ENCODE measurements at regions not wholly inside any gene's neighbourhood (a gene's known extent, or its start where the extent isn't known, plus 50 kb on each side); places are given as distances from the start of the nearest gene placed in this dataset.

DNA sequence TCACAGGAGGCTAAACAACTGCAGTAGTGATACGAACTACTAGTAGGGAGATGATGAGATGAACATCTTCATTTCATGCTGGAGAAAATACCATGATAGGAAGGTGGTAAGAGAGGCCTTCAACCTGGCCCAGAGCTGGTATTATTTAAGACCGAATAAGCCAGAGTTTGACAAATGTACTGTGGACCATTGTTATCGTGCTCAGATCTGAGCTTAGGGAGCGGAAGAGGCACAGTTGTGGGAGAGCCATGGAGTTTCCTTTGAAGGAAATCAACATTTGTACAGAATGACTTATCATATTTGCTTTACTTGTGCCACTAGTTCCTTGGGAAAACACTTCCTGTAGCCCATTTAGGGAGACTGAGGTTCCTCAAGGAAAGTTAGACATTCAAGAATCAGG is 260.6 kb upstream of the TNP1 start:
- H3K4me3 ChIP-seq: no peak overlapping the region
- no peak overlapping the region for H3K27ac ChIP-seq

DNA sequence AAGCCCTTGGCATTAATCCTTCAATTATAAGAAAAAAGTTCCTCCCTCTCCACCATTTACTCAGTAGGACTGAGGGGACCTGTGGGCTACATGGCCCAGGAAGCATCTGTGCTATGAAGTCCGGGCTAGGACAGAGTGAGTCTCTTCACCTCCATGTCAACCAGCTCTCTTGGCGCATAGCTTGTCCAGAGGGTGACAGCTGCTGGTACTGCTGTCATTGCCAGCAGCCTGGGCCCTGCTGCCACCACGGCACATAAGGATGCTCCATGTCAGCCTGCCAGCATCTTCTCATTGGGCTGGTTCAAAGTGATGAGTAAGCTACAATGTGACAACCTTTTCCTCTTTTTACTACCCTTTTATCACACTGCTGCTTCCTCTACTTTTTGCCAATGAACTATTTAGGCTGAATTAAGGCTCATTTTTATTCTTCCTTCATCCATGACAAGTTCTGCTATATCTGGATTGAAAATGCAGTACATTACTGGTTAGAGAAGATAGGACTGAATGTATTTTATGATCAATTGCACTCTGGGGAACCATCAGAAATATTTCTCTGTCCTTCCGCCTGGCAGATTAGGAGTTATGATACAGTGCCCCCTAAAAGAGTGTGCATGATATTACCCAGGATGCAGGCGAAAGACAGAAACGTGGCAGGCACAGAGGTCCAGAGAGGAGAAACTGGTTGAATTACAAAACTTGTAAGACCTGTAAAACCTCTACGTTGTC is 258.9 kb upstream of the TNP1 start:
- Histone ChIP-seq H3K4me3 (no peak overlapping the region), H3K27ac (no peak overlapping the region)

DNA sequence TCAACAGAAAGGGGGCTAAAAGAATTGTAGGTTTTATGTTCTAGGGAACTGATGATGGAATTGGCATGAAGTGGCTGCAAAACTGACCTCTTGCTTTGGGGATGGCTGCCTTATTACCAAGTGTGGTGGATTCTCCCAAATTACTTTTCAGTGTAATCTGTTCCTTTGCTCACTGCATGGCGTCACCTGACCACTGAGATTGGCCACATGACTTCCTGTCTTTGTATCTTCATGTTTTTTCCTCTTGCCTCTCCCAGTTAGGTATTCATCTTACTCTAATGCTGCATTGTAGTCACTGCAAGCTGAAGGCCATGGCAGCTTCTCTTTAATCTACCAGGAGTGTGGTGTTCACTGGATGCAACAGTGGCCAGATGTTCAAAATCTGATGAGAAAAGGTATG is 257.7 kb upstream of the TNP1 start:
- Histone ChIP-seq H3K4me3 (no peak overlapping the region), H3K27ac (no peak overlapping the region)

DNA sequence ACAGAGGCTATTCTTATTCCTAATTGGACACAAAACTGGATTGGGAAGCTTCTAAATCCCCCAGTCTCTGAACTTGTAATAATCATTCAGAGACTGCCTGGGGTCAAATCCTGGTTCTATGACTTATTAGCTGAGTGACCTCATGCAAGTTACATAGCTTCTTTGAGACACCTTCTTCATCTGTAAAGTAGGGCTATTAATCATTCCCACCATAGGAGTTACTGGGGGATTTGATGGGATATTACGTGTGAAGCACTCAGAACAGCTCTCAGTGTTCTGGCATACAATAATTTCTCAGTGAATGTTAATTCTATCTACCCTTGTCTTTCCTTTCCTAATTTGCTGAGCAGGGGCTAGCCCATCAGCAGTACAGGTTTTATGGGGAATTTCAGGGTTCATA is 256.7 kb upstream of the TNP1 start:
- Histone ChIP-seq H3K27ac (no peak overlapping the region), H3K4me3 (no peak overlapping the region)

DNA sequence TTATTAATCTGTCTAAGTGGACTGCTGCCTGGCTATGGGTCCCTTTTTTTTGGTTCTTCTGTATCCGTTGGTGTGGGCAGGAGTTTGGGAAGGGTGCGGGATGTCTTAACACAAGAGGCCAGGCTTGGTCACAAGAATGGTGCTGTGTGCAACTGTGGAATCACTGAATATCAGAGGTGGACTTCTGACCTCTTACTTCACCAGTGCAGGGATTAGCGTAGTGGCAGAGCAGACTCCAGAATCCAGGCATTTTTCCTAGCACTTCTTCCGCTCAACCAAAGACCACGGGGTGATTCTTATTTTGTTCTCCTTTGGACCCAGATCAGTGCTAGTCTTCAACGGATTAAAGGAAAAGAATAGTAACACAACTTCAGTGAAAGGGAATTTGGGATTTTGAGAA is 254.3 kb upstream of the TNP1 start:
- Histone ChIP-seq H3K4me3 (no peak overlapping the region), H3K27ac (no peak overlapping the region)

DNA sequence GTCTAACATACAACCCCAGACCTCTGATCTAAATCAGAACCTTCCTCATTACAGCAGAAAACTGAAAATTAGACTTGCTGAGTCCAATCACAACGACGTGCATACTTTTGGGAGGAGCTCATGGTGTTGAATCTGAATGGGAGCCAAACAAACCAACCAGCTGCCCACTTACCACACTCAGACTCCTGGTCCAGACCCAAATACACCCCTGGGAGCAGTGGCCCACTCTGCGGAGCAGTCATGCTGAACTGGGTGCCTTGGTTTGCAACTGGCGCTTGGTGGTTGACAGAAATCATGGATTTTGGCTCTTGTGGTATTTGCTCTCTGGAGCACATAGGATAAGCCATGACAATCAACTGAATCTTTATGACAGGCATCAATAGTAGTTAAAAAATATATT is 253.6 kb upstream of the TNP1 start:
- H3K27ac ChIP-seq: no peak overlapping the region
- no peak overlapping the region for H3K4me3 ChIP-seq

DNA sequence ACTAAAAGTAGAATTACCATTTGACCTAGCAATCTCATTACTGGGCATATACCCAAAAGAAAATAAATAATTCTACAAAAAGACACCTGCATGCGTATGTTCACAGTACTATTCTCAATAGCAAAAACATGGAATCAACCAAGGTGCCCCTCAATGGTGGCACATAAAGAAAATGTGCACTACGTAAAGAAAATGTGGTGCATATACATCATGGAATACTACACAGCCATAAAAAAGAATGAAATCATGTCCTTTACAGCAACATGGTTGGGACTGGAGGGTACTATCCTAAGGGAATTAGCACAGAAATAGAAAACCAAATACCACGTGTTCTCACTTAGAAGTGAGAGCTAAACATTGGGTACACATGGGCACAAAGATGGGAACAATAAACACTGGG is 250.7 kb upstream of the TNP1 start:
- H3K27ac ChIP-seq: no peak overlapping the region
- no peak overlapping the region for H3K4me3 ChIP-seq

DNA sequence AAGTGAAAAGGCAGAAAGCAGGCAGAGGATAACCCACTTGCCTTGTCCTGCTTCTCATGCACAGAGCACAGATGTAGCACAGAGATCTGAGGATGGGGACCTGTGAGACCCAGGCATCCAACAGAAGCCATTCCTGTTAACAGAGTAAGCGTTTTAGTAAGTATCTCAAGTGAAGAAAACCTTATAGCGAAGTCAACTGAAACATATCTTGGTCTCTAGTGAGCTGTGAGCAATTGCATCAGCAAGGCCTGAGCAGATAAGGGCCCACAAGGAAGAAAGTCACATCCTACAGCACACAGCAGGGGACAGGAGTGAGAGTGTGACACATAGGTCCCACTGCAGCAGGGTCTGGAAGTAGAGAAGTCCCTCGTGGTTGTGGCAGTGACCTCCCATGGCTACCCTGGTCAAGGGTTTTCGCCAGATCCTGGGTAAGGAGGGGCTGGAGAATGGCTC is 248.7 kb upstream of the TNP1 start:
- Histone ChIP-seq H3K27ac (no peak overlapping the region), H3K4me3 (no peak overlapping the region)

DNA sequence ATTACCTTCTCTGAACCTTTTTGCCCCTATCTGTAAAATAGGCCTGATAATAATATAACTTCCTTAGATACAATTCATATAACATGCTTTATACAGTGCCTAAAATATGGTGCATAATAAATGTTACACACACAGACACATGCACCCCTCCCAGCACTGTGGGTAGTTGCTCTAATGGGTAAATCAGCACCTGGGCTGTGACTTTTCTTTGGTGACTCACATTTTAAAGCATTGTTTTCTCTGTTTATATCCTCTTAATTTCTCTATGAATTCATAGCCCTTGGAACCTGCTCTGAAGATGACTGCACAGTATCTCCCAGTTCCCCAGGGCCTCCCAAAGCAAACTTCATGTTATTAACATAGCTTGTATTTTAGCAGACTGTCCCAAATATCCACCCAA is 248.2 kb upstream of the TNP1 start:
- Histone ChIP-seq H3K4me3 (no peak overlapping the region), H3K27ac (no peak overlapping the region)

DNA sequence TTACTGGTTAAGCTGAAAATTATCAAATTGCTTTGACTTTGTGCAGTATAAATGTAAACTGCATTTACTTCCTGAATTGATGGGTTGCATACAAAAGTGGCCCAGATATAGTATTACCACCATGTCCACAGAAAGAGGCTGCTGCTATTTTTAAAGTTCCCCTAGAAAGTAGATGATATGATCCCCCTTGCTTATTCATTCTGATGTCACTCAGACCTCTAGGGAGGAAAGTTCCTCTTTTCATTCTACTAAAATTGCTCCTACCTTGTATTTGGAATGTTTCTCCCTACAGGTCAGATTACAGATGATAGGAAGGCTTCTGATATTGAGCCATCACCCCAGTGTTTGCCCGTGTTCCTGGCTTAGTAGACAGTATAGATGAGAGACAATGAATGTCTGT is 247.6 kb upstream of the TNP1 start:
- Histone ChIP-seq H3K4me3 (no peak overlapping the region), H3K27ac (no peak overlapping the region)

DNA sequence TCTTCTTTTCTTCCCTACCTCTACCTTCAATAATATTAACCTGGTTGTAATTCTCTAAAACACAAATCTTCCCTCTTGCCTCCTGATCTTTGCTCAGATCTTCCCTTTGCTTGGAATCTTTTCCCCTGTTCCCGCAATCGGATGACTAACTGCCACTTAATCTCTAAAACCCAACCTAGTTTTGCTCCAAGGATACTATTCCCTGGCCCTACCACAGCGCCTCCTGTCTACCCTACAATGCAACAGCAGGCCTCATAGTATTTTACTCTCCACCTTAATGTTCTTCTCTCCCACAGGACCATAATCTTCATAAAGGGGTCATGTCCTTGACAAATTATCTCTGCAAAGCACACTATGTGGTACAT is 246.8 kb upstream of the TNP1 start:
- Histone ChIP-seq H3K27ac (peak overlapping the region in 3 of 21 experiments; percentile 16 to 53 (median 43)), H3K4me3 (no peak overlapping the region)

DNA sequence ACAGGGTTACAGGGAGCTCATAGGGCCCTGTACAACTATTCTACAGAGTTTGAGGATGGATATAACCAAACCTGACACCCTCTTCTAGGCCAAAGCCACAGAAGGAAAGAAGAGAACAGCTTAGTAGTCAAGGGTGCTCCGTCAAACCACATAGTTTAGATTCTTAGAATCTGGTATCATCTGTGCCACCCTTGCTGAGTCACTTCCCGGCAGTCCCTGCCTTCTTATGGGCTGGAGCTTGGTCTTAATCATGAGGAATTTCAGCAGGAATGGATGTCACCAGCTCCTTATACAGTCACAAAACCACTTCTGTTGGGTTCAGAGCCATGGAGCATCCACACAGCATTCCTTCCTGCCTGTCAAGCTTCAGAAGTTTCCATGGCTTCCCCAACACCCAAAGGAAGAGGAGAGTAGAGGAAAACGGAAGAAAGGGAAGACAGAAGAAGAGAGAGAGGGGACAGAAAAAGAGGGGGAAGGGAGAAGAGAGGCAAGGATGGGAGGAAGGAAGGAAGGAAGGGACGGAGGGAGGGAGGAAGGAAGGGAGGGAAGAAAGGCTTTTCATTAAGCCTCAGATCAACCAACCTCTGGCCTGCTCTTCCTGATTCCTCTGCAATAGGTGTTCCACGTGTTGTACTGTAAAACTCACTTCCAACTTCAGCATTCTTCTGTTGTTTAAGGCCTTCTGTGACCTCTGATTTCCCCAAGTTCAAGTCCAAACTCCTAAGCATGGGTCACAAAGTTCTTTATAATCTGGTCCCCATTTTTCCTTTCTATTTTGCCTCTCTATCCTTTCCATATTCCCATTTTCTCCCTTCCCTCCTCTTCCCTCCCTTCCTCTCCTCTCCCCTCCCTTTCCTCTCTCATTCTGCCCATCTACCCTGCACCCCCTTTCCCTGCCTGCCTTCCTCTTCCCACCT is 246.1 kb upstream of the TNP1 start:
- H3K4me3 ChIP-seq: no peak overlapping the region
- peak overlapping the region in 7 of 21 experiments; percentile 7 to 60 (median 43) for H3K27ac ChIP-seq

DNA sequence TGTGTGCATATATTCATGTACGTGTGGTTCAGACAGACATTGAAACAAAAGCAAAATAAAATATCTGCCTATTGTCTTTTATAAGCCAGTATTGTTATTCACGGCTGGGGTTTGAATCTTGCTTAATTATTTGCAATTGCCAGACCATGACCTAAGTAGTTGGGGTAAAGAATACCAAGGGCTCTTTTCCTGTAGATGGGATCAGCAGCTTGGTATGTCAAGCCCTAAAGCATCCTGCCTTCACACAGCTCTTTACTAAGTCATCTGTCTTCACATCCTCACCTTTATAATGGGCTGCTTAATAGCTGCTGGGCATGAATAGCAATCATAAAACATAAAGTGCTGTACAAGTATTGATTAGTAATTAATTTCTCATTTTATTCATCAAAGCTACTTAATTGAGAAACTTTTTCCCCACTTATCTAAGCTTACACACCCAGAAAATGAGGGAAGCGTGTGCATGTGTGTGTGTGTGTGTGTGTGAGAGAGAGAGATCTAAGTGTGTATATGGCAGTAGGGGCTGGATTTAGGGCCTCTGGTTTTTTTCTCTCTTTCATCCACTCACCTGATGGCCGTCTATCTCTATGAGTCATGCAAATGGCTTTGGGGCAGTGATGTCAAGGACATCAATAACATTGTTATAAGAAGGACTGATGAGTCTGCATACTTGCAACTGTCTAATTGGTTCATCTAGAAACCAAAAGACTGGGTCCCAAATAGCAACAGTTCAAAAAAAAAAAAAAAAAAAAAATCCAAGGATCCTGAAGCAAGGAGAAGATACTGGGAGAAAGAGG is 244.1 kb upstream of the TNP1 start:
- no peak overlapping the region for H3K4me3 ChIP-seq
- H3K27ac ChIP-seq: no peak overlapping the region

DNA sequence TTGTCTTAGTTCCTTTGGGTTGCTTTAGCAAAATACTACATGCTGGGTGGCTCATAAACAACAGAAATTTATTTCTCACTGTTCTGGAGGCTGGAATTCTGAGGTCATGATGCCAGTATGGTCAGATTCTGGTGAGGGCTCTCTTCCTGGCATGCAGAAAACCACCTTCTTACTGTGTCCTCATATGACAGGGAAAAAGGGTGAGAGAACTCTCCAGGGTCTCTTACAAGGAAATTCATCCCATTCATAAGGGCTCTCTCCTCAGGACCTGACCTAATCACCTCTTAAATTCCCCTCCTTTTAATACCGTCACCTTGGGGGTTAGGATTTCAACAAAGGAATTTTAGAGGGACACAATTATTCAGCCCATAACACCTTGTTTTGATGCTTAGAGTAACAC is 243.1 kb upstream of the TNP1 start:
- H3K27ac ChIP-seq: no peak overlapping the region
- H3K4me3 ChIP-seq: no peak overlapping the region

DNA sequence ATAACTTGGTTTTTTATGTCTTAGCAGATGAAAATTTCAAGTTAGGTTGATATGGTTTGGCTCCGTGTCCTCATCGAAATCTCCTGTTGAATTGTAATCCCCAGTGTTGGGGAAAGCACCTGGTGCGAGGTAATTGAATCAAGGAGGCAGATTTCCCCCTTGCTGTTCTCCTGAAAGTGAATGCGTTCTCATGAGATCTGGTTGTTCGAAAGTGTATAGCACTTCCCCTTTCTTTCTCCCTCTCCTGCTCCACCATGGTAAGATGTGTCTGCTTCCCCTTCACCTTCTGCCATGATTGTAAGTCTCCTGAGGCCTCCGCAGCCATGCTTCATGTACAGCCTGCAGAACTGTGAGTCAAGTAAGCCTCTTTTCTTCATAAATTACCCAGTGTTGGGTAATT is 242.1 kb upstream of the TNP1 start:
- H3K4me3 ChIP-seq: no peak overlapping the region
- H3K27ac ChIP-seq: no peak overlapping the region

DNA sequence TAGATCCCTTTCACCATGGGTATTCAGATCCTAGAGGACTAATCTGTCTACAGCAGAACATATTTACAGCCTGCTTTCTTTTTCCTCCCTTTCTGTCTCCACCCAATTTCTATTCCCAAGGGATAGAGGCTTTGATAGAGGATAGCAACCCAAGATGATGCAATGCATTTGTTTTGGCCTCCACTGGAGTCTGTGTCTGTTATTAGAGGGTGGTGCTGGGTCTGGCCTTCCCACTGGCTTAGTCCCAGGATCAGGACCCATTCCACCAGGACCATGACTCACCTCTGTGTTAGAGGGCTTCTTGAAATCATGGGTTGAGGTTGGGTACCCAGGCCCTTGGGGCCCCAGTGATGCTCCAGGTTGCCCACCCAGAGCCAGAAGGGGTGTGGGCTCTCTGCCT is 239.7 kb upstream of the TNP1 start:
- no peak overlapping the region for H3K4me3 ChIP-seq
- H3K27ac ChIP-seq: no peak overlapping the region

DNA sequence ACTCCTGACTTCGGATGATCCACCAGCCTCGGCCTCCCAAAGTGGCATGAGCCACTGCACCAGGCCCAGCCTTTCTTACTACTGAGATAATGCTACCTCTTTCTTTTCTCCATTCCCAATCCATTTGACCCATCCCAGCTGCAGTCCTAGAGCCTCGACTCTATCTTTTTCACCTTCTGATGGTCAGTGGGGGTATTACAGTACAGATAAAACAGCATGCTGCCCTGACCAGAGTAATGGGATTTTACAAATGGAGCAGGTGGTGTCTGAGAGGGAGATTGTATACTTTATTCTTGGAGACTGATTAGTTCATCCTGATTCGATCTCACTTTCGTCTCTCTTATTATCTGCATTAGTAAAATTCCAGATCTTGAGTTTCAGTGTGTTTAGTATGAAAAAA is 238.6 kb upstream of the TNP1 start:
- H3K4me3 ChIP-seq: no peak overlapping the region

DNA sequence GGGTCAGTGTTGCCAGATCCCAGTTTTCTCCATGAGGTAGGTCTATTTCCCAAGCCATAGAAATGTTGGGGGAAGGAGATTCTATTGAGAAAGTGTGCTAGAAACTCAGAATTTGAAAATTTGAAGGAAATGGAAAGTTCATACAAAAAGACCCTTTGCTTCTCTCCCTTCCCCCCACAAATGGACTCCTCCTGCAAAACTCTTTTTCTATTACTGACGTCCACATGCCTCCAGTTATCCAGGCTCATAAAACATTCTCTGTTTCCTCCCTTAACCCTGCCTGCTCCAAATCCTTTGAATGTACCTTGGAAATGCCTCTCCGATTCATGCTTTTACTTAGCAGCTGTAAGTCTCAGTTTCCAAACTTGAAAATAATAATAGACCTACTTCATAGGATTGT is 237.5 kb upstream of the TNP1 start:
- no peak overlapping the region for H3K4me3 ChIP-seq
- H3K27ac ChIP-seq: no peak overlapping the region

More for the DNA sequence above, 238.6 kb upstream of the TNP1 start:
- H3K27ac ChIP-seq: no peak overlapping the region

DNA sequence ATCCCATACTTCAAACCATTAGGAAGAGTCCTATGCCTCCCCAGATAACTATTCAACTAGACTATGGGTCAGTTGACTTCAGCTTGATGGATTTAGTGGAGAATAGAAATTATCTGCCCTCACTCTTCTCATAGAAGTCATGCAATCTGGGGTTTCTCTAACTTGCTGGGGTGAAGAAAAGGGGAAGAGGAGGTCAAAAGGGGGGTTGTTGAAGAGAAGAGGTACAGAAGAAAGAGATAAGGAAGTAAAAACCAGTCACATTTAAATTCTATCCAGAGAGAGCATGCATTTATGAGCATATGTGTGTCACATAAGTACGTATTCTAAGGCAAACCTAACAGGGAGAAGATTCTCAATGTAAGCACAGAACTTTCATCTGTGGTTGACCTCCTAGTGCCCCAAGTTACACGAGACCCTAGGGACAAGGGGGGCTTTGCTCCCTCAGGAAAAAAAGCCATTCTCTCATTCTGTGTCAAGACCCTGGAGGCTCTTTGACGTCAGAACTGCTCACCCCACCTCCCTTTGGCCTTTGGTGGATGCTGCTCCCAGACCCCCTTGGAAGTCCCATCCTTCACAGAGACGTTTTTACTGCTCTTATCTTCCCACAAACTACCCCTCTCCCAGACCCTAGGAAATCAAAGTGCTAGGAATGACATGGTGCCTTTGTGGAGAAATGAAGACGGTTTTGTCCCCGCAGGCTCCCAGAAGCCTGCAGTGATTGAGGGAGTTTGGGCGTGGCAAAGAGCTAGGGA is 236.8 kb upstream of the TNP1 start:
- Histone ChIP-seq H3K27ac (no peak overlapping the region), H3K4me3 (no peak overlapping the region)

Data from skin epidermis (tissue), 12 donors.